GM19452 (cell line): ENCODE measurements at regions not wholly inside any gene's neighbourhood (a gene's known extent, or its start where the extent isn't known, plus 50 kb on each side); places are given as distances from the start of the nearest gene placed in this dataset.

Experiments
- ATAC-seq: cut with Tn5 transposase; IDR thresholded peaks from one replicate; pipeline ENCODE4 v1.9.1; 2021; ENCODE audit not compliant: unreplicated experiment

DNA sequence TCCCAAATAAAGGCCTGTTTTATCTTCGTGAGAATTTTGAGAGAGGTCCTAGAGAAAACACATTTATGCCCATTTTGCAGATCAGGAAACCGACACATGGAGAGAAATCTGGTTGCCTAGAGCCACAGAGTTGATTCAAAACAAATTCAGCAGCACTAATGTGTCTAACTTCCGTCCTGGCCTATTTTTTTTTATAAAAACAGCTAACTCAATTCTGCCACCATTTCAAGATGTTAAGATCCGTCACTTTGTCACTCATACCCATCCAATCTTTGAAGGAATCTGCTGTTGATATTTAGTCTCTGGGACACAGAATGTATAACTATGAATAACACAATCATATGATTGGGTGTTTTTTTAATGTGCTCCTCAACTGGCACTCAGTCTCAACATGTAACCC is 611.1 kb upstream of the ARID1B start:
- no peak for ATAC-seq

DNA sequence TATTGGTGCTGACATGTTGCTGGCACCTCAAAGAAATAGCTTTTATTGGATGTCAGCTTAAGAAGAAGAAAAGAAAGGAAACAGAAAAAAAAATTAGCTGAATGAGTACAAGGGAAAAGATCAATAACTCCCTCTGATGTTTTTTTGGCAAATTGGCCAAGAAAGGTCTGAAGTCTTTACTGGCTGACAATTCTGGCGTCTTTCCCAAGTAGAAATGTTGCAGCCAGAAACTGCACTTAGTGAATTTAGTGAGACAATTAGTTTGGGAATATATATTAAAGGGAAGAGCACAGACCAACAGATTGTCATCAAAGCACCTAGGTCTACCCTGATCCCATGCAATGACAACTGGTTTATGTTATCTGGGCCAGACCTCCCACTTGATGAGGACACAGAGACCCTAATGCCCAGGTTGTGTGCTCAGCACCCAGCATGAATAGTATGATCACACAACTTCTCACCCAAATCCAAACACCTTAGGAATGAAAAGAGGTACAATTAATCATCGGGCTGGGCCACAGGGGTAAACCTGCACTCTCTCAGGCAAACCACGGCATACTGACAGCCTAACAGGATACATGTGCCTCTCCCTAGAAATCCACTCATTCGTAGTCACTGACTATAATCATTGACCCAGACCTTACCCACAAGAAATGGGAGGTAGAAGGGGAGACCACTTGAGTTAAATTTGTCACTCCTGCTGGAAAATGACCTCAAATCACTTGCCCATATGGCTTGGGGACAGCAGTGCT is 612.3 kb upstream of the ARID1B start:
- no peak for ATAC-seq

DNA sequence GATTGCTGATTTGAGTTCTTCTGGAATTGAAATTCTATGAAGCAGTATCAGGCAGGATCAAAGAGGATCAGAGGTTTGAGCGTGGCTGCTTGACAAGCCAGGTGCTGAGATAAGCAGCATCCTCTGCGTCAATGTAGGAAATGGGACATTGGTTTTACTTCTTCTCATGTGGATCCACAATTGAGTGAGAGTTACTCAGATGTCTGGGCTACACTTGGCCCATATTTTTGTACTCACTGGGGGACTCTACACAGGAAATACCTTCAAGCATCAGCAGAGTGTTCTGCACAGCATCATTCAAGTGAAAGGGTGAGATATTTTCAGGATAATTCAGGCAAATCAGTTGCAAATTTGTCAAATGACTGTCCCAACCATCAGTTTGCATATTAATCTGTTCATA is 613.9 kb upstream of the ARID1B start:
- no peak for ATAC-seq

DNA sequence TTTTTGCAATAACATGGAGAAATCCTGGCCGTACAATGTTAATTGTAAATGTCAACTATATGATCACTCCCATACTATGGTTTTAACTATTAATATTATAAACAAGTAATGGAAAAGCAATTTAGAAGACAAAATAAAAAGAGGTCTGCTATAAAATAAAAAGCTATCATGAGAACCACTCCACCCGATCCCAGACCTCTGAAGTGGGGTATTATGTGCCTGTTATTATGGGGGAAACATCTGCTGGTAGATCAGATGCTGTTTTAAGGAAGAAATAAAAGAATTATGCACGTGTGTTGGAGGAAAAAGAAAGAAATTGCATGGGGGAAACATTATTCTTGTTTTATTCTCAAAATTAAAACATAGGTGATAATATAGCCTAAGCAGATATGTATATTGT is 615.7 kb upstream of the ARID1B start:
- no peak for ATAC-seq

DNA sequence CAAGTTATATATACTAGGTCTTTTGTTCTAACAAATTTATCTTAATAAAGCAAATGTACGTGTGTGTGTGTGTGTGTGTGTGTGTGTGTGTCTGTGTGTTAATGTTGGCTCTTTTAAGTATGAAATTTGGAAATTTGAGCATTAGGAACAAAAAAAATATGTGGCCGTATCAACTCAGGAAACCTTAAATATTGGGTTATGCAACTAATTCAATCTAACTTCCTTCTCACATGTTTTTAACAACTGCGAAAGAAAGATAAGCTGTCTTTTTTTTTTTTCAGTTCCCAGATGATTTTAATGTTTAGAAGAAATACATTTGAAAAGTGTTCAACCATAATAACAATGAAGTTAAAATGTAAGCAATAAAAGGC is 616.4 kb upstream of the ARID1B start:
- ATAC-seq = no peak

DNA sequence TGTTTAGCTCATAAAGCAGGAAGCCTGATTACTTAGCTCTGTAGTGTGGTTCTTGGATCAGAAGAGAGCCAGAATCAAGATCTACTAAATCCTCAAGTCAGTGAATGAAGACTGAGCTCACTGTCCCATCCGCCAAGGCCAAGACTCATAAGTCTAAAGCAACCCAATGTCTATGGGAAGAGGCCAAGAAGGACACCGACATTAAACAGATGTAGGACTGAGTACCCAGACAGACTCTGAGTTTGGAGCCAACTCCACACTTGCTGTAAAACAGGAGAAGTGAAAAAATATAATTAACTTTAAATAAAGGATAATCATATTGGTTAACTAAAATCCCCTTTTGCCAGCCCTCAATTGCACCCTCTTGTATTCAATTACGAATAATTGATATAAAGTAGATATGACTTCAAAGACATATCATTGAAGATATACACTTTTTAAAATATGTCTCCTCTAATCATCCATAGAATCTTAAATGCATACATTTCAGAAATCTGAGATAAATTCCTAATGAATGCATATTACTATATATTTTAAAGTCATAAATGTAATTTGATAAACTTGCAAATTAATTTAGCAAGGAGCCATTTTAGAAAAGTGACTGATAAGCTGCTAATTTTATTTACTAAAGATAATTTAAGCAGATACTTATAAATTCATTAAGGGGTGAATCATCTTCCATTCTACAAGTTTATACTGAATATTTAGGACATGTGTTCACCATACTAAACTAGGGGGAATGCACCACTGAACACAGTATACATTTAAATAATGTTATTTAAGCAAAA is 617.0 kb upstream of the ARID1B start:
- no peak for ATAC-seq

DNA sequence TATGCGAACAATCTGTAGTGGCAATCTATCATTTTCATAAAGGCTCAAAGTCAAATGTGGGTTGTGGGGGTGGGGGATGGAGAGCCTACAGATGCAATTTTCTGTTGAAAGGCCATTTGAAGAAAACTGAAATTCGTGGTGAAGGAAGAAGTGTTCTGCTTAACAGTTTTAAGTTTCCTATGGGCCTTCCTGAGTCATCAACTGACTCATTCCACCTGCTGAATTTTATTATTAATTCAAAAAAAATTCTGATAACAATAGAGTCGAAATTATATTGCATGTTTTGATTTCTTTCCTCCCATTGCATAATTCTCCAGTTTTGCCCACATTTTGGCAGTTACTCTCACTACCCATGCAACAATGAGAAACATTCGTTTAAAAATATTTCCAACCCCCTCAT is 622.3 kb upstream of the ARID1B start:
- ATAC-seq = no peak

DNA sequence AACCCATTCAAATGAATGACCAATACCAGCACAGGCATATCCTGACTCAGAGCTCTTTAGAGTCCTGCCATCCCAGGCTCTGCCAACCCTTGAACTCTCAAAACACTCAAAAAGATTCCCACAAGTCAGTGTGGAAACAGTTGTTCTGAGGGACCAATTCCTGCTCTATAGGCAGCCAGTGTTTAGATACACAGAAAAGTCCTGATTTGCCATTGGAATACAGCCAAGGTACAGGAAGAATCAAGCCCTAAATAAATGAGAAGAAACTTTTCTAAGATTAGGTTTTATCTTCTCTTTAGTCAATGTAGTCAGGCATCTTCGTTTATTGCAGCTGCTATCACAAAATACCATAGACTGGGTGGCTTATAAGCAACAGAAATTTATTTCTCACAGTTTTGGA is 626.8 kb upstream of the ARID1B start:
- no peak for ATAC-seq

DNA sequence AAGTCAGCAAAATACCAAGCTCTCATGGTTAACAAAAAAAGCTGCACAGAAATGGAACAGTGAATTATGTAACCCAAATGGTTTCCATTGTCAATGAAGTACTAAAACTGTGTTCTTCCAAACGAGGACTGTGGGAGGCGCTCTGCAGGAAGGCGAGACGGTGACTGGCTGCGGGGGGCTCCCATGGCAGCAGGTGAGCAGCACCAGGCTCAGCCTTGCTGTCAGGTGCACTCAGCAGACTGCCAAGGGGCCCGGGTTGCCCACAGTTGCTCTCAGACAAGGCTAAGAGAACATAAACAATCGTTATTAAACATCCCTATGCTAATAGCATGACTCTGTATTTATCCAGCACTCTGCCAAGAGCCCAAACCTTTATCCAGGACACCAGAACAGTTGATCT is 630.3 kb upstream of the ARID1B start:
- ATAC-seq = no peak

DNA sequence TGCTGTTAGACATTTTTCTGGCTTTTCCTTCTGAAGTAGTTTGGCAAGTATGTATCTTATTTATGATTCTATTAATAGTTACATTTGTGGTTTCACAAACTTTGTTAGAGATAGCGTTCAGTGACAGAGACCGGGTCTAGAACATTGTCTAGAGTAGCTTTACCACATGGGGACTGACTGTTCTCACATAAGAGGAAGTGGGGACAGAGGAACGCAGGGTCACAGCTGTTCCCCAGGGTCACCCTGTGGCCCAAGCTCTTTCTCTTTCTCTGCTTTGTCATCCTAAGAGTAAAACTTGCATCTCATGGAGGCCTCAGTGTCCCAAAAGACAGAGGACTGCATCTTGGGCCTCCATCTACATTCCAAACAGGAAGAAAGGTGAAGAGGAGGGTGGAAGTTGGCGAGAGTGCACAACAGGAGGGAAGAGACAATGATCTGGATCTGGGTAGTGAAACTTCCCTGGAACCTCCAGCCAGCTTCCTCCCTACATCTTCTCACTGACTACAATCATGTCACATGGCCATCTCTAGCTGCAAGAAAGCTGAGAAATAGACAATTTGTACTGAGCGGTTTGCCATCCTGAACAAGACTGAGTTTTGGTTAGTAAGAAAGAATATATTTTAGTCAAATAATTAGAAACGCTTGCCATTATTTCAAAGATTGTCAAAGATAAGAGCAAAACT is 645.8 kb upstream of the ARID1B start:
- ATAC-seq = peak; percentile 95

DNA sequence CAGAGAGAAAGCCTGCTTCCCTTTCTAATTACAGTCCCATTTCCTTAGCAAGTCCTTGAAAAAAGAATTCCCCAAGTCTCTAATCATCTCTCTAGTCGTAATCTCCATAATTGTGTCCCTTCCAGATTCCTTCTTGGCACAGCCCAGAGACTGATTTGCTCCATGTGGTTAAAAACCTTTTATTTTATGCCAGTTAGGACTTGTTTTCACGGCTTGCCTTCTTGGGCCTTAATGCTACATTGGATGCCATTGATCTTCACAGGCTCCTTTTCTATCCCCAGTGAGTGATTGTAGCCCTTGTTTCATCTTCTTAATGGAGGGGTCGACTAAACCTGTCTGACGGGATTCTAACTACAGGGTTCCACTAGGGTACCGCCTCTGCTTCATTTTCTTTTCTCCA is 650.6 kb upstream of the ARID1B start:
- ATAC-seq = no peak

DNA sequence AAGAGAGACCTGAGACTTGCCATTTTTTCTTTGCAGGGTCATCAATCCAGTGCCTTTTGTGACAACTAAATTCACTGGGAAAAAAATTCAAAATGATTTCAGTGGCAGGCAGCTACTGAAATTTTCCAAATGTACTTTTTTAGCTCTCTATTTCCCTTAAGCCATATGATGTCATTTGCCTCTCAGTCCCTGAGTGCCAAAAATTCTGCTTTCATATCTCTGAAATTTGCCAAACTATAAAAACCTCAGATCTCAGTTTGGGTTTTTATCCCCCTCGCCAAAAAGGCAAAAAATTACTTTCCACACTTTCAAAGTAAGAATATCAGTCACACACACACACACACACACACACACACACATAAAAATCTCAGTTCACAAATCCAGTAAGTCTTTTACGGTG is 651.3 kb upstream of the ARID1B start:
- no peak for ATAC-seq

DNA sequence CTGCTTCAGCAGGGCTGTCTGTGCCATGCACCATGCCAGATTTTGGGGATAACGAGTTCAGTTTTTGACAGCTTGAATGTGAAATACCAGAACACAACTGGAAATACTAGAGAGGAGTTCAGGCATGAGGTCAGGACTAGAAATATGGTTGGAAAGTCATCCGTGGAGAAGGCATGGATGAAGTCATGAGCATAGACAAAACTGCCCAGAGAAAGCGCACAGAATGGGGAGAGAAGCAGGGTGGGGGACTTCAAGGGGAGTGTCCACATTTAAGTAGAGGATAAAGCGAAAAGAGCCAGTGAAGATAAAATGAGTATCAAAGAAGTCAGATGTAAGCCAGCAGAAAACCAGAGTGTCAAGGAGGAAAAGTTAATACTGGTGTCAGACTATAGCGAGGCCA is 653.4 kb upstream of the ARID1B start:
- no peak for ATAC-seq

DNA sequence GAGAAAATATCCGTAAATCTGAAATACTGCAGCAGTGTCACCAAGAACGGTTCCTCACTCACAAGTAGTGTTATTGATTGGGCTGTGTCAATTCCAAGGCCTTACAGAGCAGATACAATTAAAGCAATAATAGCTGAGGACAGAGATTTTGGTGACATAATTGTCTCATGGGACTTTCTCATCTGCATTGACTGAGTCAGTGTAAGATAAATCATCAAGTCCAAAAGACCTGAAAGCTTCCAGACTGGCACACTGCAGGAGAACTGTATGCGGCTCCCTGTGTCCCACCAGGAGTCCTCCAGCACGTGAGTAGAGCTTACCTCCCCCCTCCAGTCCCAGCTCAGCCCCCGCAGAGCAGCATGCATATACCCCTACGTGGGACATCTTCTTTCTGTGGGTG is 655.2 kb upstream of the ARID1B start:
- ATAC-seq = no peak

DNA sequence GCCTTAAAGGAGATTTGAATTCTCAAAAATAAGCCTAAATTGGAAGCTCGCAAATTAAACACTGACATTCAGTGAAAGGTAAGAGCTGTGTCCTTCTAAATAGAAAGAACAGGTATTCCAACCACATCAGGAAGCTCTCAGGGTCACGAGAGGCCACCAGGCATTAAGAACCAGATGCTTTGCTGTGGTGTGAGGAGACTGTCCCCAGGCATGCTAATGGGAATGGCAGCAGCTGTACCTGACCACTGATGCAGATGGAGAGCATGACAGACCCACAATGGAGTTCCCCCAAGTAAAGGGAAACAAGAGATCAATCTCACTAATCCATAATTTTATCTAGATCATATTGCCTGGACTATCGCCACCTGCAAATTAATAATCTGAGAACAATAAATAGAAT is 658.9 kb upstream of the NOX3 start:
- no peak for ATAC-seq

DNA sequence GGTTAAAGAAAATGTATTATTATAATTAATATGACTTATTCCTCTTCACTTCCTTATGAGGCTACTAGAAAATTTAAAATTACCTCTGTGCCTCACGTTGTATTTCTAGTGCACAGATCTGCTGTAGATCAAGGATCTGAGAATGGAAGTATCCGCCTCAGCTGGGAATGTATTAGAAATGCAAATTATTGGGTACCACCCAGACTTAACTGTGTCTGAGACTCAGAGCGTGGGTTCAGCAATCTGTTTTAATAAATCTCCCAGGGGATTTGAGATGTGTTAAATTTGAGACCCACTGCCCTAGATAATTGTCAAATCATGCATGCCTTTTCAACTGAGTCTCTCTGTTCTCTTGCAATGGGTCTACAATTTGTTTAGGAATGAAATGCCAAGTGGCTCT is 658.0 kb upstream of the NOX3 start:
- ATAC-seq = no peak

DNA sequence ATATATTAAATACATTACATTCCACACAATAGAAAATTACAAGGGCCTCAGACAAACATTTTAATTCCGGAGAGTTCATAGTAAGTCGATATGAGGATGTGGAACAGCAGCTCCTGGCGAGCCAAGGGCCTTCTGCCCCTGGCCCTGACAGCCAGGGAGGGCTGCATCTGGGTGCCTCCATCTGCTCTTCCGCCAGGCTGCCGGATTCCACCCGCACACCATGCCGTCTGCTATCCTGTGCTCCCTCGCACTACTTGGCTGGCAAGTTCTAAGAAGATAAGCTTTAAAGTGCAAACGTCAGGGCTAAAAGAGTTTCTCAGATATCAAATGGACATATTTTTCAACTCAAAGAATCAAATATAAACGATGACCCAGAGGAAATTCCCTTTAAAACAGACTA is 656.3 kb upstream of the NOX3 start:
- no peak for ATAC-seq

DNA sequence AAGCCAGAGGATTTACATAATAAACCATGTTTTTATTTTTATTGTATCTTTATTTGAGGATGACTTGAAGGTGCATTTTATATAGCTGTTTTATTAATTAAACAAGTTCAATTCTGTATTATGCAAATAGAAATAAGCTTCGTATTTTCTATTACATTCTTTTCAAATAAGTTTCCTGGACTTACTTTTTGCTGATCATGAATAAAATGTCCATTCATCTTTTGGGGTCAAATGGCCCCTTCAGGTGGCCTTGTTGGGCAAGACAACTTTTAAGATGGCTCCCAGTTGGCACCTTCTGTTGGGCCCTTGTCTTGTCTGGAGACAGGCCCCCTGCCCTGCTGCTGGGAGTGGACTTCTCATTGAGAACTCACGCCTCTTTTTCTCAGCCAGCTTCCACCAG is 654.6 kb upstream of the NOX3 start:
- ATAC-seq = no peak

DNA sequence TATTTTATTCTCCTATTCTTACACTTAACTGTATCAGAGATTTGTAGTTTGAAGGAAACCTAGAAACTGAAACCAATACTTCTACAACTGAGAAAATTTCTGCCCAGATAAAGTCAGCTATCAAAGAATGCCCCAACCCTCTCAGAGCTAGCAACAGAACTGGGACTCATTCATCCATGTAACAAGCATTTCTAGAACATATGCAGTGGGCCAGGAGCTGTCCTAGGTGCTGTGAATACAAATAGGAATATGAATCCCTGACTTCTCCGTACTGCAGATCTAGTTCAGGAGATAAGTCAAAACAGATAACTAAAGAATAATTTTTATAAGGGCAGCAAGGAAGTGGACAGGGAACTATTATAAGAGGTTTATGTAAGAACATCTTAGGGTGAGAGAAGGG is 654.1 kb upstream of the NOX3 start:
- no peak for ATAC-seq

DNA sequence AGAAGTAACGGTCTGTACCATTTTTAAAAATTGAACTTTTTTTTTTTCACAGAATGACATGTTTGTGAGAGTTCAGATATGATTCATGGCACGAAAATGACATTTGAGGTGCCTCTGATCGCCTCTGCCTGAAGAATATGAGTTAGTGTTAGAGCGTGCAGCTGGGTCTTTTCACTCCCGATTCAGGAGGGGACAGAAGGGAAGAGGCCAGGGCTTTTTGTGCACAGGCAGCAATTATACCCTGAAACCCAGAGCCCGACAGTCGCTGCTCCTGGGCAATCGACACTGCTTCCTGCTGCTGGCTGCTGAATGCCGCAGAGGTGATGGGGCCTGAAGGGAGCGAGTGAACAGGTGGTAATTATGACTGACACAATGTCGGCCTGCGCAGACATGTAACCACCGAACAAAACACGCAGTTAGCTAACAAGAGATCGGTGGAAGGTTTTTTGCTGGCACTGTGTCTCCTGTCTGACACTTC is 652.0 kb upstream of the NOX3 start:
- no peak for ATAC-seq

DNA sequence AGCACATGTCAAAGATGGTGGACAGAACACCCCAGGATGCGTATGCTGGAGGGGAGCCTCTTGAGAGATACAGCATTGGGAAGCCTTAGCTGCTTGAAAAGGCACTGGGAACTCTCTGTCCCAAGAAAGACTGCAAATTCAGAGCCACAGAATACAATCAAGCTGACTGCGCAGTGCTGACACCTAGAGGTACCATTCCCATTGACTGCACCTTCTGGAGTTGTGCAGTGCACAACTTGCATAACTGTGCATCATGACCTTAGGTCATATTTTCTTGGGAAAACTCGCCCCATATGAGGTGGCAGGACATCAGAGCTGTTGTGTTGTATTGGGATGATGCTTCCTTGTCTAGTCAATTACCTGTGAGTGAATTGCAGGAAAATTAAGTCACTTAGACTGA is 646.5 kb upstream of the NOX3 start:
- no peak for ATAC-seq

DNA sequence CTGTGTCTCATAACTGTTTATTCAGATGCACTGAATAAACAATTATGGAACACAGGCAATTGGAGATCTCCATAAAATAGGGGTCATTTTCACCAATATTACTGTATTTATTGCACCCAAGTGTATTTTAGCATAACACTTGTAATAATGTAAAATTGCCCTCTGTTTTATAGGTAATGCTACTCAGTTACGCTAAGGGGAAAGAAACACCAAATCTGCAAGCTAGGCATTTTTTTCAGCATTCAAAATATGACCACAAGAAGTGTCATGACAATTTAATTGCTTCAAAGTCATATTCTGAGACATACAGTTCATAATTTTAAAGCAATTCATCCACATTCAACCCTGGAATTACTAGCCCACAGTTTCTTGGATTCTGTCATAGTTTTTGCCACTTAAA is 643.2 kb upstream of the NOX3 start:
- ATAC-seq = no peak
